Ovary (tissue), 3 donors: ENCODE measurements at regions not wholly inside any gene's neighbourhood (a gene's known extent, or its start where the extent isn't known, plus 50 kb on each side); places are given as distances from the start of the nearest gene placed in this dataset.

Experiments used
- POLR2A ChIP-seq: fragments of 450-650 bp; IDR thresholded peaks from one replicate; pipeline ENCODE4 v1.6.1; 2017; ENCODE audit warnings: antibody characterized with exemption, mild to moderate bottlenecking, moderate library complexity
- TF ChIP-seq, protein P1 (sequence below), 3 donors: fragments of 450-650 bp in 2 of 3; fragments of 200-600 bp in 1 of 3; IDR thresholded peaks; one replicate each; pipeline versions ENCODE4 v1.5.1 to v1.8.0; 2016 to 2022; ENCODE audit warnings: antibody characterized with exemption in 3 of 3, mild to moderate bottlenecking in 1 of 3
- donor health status: DM: no; HTN: no; CAD: no.

DNA sequence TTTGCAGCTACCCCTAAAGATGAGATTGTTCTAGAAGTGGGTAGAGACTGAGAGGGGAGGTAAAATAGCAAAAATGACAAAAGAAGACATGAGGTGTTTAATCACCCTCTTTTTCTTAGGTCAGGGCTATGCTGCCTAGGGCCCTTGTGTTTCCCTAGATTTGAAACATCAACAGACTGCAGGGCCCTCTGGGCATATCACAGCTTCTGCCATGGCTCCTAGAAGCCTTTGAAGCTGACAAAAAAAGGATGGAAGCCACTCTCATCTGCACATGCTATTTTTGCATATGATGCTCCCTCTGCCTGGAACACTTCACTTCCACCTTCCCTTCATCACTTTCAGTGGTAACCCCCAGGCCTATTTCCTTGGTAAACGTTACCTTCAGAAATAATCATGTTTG is 68.1 kb downstream of the BTG1 start:
- TF ChIP-seq, protein P1, sequence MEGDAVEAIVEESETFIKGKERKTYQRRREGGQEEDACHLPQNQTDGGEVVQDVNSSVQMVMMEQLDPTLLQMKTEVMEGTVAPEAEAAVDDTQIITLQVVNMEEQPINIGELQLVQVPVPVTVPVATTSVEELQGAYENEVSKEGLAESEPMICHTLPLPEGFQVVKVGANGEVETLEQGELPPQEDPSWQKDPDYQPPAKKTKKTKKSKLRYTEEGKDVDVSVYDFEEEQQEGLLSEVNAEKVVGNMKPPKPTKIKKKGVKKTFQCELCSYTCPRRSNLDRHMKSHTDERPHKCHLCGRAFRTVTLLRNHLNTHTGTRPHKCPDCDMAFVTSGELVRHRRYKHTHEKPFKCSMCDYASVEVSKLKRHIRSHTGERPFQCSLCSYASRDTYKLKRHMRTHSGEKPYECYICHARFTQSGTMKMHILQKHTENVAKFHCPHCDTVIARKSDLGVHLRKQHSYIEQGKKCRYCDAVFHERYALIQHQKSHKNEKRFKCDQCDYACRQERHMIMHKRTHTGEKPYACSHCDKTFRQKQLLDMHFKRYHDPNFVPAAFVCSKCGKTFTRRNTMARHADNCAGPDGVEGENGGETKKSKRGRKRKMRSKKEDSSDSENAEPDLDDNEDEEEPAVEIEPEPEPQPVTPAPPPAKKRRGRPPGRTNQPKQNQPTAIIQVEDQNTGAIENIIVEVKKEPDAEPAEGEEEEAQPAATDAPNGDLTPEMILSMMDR (IDR thresholded peaks at IDR 0.05), result no peak
- no peak for TF ChIP-seq POLR2A
